ENCODE measurements at regions not wholly inside any gene's neighbourhood (a gene's known extent, or its start where the extent isn't known, plus 50 kb on each side); places are given as distances from the start of the nearest gene placed in this dataset.

GRCh38 chr3:174596447-174596982, 262.6 kb upstream of the NAALADL2 start:
- no peak for TF ChIP-seq CTCF (conservative IDR thresholded peaks at IDR 0.05; ENCODE audit: low read length)
- no peak for TF ChIP-seq EZH2phosphoT487 (IDR thresholded peaks at IDR 0.05; ENCODE audit: borderline replicate concordance, low read depth, low read length)
